HG03565 (cell line): ENCODE measurements at regions not wholly inside any gene's neighbourhood (a gene's known extent, or its start where the extent isn't known, plus 50 kb on each side); places are given as distances from the start of the nearest gene placed in this dataset.

Experiments
- ATAC-seq: cut with Tn5 transposase; IDR thresholded peaks from one replicate; pipeline ENCODE4 v1.9.1; 2021; ENCODE audit warnings: mild to moderate bottlenecking, moderate library complexity; ENCODE audit not compliant: unreplicated experiment

DNA sequence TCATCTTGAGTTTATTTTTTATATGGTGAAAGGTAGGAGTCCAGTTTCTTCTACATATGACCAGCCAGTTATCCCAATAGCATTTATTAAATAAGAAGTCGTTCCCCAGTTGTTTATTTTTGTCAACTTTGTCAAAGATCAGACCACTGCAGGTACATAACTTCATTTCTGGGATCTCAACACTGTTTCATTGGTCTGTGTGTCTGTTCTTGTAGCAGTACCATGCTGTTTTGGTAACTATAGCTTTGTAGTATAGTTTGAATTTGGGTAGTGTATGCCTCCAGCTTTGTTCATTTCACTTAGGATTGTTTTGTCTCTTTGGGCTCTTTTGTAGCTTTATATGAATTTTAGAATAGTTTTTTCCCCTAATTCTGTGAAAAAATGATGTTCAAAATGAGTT is 340.4 kb upstream of the PCDH20 start:
- no peak for ATAC-seq

DNA sequence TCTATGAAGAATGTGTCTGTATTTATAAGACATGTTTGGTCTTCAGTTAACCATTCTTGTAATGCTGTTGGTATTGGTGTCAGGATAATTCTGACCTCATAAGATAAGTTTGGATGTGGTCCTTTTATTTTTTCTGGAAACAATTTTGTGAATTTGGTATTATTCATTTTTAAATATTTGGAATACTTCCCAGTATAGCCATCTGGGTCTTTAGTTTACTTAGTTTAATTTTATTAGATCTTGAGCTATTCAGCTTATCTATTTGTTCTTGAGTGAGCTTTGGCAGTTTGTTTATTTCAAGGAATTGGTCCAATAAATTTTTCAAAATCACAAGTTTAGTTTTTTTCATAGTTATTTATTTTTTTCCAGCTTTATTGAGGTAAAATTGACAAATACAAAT is 335.4 kb upstream of the PCDH20 start:
- ATAC-seq: no peak

DNA sequence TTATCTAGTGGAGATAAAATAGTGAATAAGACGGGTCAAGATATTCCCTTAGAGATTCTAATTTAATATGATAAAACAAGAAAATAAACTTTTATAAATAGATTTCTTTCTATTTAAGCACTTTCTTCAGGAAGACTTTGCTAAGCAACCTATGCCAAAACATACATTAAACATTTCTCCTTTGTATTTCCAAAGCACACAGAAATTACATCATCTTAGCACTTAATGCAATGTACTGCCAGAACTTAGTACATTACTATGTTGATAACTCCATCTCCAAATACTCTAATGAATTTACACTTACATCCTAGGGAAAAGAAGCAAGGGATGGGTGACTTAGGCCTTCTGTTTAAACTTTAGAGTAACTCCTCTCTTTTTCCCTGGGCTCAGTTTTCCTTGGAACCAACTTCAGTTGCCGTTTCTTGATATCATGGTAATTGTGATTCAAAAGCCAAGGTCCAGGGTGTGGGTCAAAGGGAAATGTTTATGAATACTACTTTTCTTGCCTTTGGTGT is 322.6 kb upstream of the PCDH20 start:
- no peak for ATAC-seq

DNA sequence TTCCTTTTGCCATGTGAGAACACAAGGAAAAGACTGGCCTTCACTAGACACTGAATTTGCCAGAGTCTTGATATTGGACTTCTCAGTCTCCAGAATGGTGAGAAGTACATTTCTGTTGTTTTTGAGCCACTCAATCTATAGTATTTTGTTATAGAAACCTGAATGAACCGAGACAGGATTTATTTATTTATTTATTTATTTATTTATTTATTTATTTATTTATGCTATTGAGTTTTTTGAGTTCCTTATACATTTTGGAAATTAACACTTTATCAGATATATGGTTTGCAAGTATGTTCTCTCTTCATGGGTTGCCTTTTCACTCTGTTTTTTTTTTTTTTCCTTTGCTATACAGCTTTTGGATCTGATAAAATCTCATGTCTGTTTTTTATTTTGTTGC is 319.0 kb upstream of the PCDH20 start:
- no peak for ATAC-seq

DNA sequence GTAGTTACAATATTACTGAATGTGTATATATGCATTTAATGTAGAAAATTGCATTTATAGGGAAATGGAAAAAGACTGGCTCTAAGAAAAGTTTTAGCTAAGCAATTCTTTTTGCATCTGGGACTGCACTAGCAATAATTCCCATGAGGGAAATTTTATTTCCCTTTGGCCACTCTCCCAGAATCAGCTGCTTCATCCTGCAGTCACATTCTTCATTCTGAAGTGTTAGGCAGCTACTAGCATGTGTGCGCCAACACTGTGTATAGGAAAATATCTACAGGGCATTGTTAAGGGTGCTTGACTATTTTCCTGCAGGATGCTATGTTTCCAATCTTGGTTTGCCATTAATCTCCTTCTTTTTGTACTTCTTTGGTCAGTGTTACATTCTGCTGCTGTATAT is 312.8 kb upstream of the PCDH20 start:
- no peak for ATAC-seq

DNA sequence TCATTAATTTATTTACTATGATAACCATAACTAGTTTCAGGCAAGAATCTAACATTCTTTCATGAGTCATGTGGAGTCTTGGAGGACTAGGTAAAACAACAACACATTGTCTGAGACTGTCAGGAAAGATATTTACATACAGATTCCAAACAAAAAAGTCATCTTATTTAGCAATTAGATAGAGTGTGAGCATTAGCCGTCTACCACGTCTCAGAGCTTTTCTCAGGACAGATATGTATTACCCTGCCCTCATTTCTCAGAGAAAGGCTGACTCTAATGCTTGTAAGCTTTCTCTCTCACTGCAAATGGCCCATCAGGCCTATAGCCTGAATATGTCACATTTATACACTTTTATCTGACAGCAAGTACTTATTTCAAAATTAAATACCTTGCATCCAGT is 312.1 kb upstream of the PCDH20 start:
- no peak for ATAC-seq

DNA sequence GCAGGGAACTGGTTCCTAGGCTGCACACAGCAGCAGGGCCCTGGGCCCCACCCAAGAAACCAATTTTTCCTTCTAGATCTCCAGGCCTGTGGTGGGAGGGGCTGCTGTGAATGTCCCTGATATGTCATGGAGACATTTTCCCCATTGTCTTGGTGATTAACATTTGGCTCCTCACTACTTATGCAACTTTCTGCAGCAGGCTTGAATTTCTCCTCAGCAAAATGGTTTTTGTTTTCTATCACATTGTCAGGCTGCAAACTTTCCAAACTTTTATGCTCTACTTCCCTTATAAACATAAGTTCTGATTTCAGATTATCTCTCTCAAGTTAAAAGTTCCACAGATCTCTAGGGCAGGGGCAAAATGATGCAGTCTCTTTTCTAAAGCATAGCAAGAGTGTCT is 310.2 kb upstream of the PCDH20 start:
- no peak for ATAC-seq

DNA sequence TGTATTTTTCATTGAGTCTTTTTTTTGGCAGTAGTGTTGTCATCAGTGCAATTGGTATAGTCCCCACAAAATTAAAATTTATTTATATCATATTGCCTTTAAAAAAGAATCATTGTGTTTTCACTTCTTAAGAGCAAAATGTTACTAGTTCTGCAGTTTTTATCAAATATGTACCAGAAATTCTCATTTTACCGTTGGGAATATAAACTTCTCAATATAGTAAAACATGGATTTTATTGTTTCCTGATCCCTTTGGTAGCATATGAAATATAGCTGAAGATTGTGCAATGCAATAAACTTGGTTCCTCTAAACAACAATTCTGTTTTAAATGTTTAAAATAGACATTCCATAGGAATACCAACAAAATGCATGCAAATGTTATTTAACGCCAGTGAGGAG is 306.5 kb upstream of the PCDH20 start:
- ATAC-seq: no peak

DNA sequence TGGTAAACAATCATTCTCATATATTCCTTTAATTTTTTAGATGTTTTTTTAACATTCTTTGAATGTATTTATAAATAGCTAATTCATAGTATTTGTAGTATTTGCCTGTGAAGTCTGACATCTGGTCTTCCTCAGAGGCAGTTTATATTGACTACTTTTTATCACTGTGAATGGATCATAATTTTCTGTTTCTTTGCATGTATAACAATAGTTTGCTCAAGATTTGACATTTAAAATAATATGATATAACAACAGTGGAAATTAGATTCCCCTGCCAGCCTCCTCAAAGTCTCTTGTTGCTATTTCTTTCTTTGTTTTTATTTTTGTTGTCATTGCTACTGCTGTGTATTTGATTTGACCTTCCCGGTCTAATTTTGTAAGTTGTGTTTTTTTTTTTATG is 297.0 kb upstream of the PCDH20 start:
- no peak for ATAC-seq

DNA sequence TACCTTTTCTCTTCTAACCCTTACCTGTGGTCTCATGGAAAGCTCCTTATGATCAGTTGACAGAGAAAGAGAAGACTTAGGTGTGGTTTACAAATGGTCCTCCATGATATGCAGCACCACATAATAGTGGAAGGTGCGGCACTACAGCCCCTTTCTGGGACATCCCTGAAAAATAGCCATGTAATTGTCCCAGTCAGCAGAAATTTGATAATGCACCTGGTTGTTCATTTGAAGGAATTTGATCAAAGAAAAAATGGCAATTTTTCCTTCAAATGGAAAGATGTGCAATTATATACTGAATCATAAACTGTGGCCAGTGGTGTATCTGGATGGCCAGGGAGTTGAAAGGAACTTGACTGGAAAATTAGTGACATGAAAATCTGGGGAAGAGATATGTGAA is 293.6 kb upstream of the PCDH20 start:
- ATAC-seq: no peak

DNA sequence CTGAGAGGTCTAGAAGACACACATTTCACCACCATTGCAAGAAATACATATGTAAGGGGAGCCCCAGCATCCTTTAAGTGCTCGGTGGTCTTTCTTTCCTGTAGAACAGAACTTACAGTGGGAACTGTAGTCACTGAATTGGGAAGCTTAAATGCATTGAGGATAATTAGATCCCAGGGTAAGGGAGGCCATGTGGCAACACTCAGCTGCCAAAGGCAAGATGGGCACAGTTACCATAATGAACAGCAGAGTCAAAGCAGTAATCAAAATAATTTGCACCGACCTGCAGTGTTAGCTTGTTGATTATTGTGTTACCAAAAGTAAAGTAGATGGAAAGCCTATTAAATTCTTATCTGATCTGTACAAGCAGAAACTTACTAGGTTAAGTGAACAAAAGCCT is 291.2 kb upstream of the PCDH20 start:
- no peak for ATAC-seq

DNA sequence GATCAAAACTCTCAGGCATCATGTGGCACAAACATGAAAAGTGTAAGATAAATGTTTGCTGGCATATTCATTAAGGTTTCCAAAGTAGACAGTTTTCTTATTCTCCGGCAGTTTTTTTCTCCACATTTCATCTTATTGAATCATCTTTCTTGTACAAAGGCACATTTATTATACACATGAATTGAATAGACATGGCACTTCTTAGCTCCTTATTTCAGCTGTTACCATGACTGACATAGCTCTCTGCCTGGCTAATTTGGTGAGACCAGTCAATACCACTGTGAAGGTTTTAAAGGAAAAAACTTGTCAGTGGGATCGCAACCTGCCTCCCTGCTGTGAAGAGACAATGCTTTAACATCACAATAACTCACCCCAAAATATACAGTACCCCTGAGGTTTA is 285.0 kb upstream of the PCDH20 start:
- ATAC-seq: no peak

DNA sequence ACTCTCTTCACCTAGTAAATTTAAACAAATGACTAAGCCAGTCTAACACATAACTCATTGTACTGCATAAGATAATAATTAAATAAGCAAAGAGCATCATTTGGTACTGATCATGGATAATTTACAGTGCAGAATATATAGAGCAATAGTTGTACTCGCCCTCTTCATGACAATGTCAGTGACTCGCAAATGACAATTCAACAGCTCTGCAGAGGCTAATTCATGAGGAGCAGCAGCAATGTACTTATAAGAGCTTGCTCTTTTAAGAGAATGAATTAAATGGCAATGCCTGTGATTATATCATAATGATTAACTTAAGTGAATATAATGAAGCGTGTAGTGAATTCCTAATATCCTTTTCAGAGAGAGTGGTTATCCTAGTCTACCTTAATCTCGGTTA is 284.5 kb upstream of the PCDH20 start:
- ATAC-seq: no peak

DNA sequence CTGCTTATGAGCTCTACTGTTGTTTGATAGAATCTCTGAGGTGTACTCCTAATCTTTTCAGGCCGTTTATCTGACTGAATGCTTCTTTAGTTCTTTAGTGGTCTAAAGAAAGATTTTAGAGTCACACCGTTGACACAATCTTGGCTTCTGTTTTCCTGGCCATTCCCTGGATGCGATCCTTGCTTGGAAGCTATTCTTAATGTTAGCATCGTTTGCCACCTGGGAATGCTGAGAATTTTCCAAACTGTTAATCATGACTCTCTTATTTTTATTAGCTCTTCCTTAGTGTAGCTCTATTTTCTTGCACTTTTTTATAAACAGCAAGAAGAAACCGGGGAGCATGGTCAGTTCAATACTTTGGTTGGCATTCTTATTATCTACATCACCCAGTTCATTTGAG is 281.0 kb upstream of the PCDH20 start:
- no peak for ATAC-seq

DNA sequence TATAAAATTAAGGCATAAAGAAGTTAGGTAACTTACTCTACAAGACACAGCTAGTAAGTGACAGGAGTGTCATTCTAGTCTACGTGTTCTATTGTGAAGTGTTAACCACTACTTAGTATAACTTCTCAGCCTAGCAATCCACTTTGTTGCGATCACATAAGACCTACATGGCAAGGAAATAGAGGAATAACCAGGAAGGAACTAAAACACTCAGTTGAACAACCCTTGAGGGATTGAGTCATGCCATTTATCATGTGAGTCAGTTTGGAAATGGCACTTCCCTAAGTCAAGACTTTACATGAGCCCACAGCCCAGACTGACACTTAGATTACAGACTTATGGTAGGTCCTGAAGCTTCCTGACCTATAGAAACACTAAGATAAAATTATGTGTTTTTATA is 279.5 kb upstream of the PCDH20 start:
- no peak for ATAC-seq

DNA sequence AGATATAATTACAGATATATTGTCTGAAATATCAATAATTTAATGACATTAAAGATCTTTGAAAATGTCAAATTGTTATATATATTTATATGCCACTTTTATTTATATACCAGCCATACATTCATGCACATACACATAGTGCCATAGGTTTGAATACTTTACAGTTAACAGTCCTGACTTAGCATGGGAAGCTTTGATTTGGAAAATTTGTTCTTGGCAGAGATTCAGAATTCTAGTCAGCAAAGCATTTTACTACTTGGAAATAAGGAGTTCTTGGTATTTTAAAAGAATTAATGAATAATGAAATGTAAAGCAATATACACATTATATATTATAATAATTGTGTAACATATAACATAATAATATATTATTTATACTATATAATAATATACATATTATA is 277.0 kb upstream of the PCDH20 start:
- no peak for ATAC-seq

DNA sequence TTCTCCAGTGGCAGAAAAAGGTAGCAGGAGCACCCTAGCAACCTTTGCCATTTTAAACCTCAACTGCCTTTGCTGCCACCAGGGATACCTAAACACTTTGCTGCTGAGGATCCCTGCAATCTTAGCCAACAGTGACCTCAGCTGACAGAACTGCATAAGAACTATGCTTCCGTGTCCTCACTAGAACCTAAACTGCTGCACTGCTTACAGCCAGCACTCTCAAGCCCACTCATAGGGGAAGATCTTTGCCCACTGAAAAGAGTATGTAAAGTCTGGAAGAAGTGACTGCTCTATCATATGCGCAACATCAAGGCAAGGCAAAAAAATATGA is 270.0 kb upstream of the PCDH20 start:
- ATAC-seq: no peak

DNA sequence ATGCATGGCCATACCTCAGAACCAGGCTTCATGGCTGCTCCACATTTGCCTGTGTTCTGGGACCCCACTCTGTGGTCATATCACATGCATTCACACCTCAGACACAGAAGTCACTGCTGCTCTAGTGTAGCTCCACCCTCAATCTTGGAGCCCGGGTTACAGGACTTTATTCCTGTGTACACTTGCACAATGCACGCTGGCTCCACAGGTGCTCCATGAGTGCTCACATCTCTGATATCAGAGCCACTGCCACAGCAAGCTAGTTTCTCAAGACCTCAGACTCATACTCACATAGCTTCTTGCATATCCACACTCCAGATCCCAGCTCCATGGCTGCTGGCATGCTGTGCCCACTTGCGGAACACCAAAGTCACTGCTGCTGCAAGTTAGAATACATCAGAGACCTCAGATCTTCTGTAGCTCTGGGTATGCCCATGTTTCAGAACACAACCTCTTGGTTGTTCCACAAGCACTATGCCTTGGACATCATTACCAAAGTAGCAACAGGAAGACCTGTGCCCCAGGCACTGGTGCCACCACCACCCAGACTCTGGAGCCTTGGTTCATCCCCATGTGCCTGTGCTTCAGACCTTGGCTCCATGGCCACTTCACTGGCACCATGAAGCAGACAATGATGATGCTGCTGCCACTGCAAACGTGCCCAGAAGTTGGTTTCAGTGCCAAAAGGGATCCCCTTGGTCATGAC is 269.5 kb upstream of the PCDH20 start:
- no peak for ATAC-seq

DNA sequence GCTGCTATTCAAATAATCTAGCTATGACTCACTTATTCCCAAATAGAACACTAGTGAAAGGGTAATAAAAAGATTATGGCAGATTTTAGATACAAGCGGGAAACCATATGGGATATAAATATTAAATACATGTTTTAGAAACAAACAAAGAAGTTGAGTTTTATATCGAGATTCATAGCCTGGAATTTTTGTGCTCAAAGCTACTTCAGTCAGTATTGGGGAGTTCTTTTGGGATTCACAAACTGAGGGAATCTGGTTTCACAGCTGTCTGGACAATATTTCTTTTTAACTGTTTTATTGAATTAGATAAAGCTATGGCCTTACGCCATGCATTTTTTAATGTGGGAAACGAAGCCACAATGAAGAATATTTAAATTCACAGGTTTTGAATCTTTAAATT is 257.1 kb upstream of the PCDH20 start:
- ATAC-seq: no peak

DNA sequence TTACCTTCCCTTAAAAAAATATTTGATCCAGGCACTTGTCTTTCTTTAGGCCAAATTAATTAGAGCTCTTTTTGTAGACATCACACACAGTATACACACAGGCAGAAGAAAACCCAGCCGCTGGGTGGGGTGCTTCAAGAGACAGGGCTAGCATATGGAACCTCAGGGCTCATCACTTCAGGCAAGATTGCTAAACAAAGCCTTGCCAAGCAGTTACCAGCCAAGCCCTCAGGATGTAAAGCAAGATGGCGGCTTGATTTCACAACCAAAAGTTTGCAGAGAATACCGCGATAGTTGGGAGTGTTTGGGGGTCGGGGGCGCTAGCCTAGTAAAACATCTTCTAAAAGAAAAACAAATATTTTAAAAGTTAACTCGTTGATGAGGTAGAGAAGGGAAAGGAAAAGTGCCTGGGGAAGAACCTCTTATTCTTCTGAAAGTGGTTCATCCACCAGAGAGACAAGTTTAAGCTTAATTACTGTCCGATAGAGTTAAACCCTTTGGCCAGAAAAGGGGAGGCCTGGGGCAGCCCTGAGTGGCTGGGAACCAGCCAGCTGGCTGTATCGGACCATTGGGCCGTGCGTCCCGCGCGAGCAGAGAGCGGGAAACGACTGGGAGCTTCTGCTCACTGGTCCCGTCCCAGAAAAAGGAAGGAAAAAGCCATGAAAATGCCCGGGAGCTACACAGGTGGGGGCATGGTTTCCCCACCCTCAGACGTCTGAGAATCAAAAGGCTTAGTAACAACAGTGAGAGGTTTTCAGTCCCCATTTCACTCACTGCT is 254.9 kb upstream of the PCDH20 start:
- ATAC-seq: no peak

DNA sequence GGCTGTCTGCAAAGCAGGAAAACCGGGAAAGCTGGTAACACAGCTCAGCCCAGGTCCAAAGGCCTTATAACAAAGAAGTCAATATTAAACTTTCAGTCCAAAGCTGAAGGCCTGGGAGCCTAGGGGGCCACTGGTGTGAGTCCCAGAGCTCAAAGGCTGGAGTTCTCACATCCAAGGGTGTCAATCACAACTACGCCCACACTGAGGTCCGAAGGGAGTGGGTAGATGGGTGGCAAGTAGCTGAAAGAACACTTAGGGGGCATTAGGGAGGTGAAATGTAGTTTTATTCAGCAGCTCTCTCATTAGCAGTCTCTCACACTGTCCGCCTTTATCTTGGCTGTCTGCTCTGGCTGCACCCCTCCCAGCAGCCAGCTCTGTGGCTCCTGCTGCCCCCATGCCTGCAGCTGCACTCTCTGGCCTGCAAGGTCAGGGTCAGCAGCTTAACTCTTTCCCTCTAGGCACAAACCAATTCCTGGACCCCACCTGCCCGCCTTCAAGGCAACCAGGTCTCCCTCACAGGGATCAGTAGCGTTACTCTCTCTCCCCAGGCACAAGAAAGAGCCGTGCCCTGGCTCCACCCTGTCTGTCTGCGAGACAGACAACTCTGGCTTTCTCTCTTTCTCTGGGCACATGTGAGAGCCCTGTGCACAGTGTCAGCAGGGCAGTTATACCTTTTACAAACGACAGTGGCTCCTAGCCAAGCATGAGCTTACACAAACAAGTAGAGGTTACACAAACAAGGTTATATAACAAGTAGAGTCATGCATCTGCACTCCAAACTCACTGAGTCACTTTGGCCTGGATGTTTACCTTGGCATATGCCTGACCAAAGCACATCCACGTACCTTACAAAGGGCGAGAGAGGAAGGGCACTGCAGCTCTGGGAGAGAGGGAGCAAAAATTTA is 249.4 kb upstream of the PCDH20 start:
- no peak for ATAC-seq

DNA sequence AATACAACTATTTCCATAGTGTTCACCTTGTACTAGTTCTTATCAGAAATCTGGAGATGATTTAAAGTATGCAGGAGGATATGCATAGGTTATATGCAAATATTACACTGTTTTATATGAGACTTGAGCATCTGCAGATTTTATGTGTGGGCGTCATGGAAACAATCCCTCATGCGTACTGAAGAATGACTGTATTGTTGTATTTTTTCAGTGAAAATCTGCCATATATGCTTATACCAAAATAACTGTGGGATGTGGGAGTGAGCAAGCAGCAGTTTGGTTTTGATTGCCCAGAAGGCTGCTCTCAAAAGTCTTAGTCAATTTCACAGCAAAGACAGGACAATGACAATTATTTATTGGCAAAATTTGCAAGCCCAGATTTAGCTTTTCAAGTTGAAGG is 238.8 kb upstream of the PCDH20 start:
- no peak for ATAC-seq
